Sigmoid colon (tissue), 6 donors: ENCODE measurements at regions not wholly inside any gene's neighbourhood (a gene's known extent, or its start where the extent isn't known, plus 50 kb on each side); places are given as distances from the start of the nearest gene placed in this dataset.

ENCODE experiments used
- DNase-seq: peaks from one replicate; pipeline ENCODE4 v3.0.0-alpha.2; 2019
- H3K27ac ChIP-seq, 4 donors: fragments of 200-600 bp; sonication (generic); one replicate each; pipeline ENCODE4 v1.5.1; 2016 to 2019; ENCODE audit warnings: mild to moderate bottlenecking in 1 of 4
- H3K27me3 ChIP-seq, 3 donors: fragments of 200-600 bp; sonication (generic); one replicate each; pipeline ENCODE4 v1.5.1; 2019; ENCODE audit warnings: mild to moderate bottlenecking in 1 of 3
- H3K36me3 ChIP-seq, 4 donors: fragments of 200-600 bp; sonication (generic); one replicate each; pipeline ENCODE4 v1.5.1; 2016 to 2019
- H3K4me1 ChIP-seq, 4 donors: fragments of 200-600 bp; sonication (generic); one replicate each; pipeline ENCODE4 v1.5.1; 2017 to 2019
- H3K4me3 ChIP-seq, 4 donors: fragments of 200-600 bp; sonication (generic); one replicate each; pipeline ENCODE4 v1.5.1; 2017 to 2019; ENCODE audit warnings: mild to moderate bottlenecking in 2 of 4, moderate library complexity in 1 of 4
- H3K9me3 ChIP-seq, 4 donors: fragments of 200-600 bp in 3 of 4; sonication (generic) in 3 of 4; one replicate each; pipeline versions ENCODE4 v1.5.1 to v1.6.1; 2013 to 2019
- CTCF ChIP-seq, 4 experiments: fragments of 450-650 bp in 3 of 4; fragments of 200-600 bp in 1 of 4; IDR thresholded peaks; one replicate each; pipeline ENCODE4 v1.5.1; 2016 to 2019; ENCODE audit warnings: antibody characterized with exemption in 4 of 4, mild to moderate bottlenecking in 3 of 4, moderate library complexity in 2 of 4
- EP300 ChIP-seq, 4 donors: sonication (generic); formaldehyde crosslinking; IDR thresholded peaks; one replicate each; pipeline ENCODE4 v1.6.1; 2017; ENCODE audit warnings: antibody characterized with exemption in 4 of 4
- POLR2A ChIP-seq, 2 donors: fragments of 450-650 bp; IDR thresholded peaks; one replicate each; pipeline ENCODE4 v1.6.1; 2016; ENCODE audit warnings: antibody characterized with exemption in 2 of 2, mild to moderate bottlenecking in 2 of 2, moderate library complexity in 2 of 2
- POLR2AphosphoS5 ChIP-seq, 4 donors: sonication (generic); formaldehyde crosslinking; IDR thresholded peaks; one replicate each; pipeline ENCODE4 v1.6.1; 2017; ENCODE audit warnings: antibody characterized with exemption in 4 of 4
- WGBS, 2 donors: extraction: QIAGEN DNeasy Blood & Tissue Kit; methylation state at CpG; one replicate each; pipeline ENCODE4 v1.1.7; 2013; 5-methylcytosine and 5-hydroxymethylcytosine counted together
- intact Hi-C: fragments of 100-400 bp; cut with DNase I; formaldehyde crosslinking; loops from one replicate; pipeline ENCODE4 v1.15.1; 2023
- donor health status: healthy with polysubstance abuse.
- donor health status: healthy.

DNA sequence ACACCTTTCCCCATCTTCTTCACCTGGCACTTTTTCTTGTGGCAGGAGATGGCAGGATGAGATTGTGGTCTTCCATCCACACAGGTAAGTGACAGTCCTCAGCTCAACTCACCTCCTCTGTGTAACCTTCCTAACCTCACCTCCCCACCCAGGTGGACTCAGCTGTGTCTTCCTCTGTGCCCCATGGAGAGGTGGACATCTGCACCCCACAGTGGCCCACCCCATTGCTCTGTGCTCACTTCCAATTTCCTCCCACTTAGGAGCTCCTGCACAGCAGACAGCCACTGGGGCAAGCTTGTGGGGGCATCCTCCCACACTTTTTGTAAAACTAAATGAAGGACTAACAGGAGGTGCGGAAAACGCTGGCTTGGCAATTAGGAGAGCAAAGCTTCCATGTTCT lies 61.6 kb downstream of the MSX1 start:
- H3K27me3 ChIP-seq, result no peaks in the 10 kb centered on the region
- no peak overlapping the region for H3K4me3 ChIP-seq
- H3K36me3 ChIP-seq, result no peaks in the 10 kb centered on the region
- no peaks in the 10 kb centered on the region for H3K9me3 ChIP-seq
- H3K4me1 ChIP-seq, result no peaks in the 10 kb centered on the region
- TF ChIP-seq EP300 (IDR thresholded peaks at IDR 0.05) (no peak), POLR2AphosphoS5 (IDR thresholded peaks at IDR 0.05) (no peak), CTCF (IDR thresholded peaks at IDR 0.05) (no peak), POLR2A (IDR thresholded peaks at IDR 0.05) (no peak)
- DNase-seq, result no peak
- WGBS, 2 donors, result 93 to 95% methylated on average over 2 of the region's 2 CpGs
- intact Hi-C loops, result no loop called here
- H3K27ac ChIP-seq, result no peak overlapping the region

- TF ChIP-seq CTCF (IDR thresholded peaks at IDR 0.05), result no peak
- no peak for TF ChIP-seq EP300 (IDR thresholded peaks at IDR 0.05)
- TF ChIP-seq POLR2A (IDR thresholded peaks at IDR 0.05), result no peak
- no peak for TF ChIP-seq POLR2AphosphoS5 (IDR thresholded peaks at IDR 0.05)
- WGBS, 2 donors, result 69 to 80% methylated on average over 2 of the region's 2 CpGs
- Histone ChIP-seq H3K36me3 (no peaks in the 10 kb centered on the region), H3K27me3 (no peaks in the 10 kb centered on the region), H3K27ac (no peak overlapping the region), H3K4me3 (no peak overlapping the region), H3K4me1 (no peaks in the 10 kb centered on the region), H3K9me3 (no peaks in the 10 kb centered on the region)
- intact Hi-C loops, result no loop called here
- DNase-seq, result no peak
These were observed 63.0 kb downstream of the MSX1 start for GRCh38 chr4:4922441-4922840.

- no peaks in the 10 kb centered on the region for H3K9me3 ChIP-seq
- no peak overlapping the region for H3K27ac ChIP-seq
- TF ChIP-seq POLR2A (IDR thresholded peaks at IDR 0.05), result no peak
- TF ChIP-seq EP300 (IDR thresholded peaks at IDR 0.05), result no peak
- no peak for TF ChIP-seq POLR2AphosphoS5 (IDR thresholded peaks at IDR 0.05)
- TF ChIP-seq CTCF (IDR thresholded peaks at IDR 0.05), result no peak
- no peak overlapping the region for H3K4me3 ChIP-seq
- WGBS, 2 donors, result 59 to 63% methylated on average over 1 of the region's 1 CpG
- no peak for DNase-seq
- H3K36me3 ChIP-seq, result no peaks in the 10 kb centered on the region
- no peaks in the 10 kb centered on the region for H3K4me1 ChIP-seq
- intact Hi-C loops, result no loop called here
- H3K27me3 ChIP-seq, result no peaks in the 10 kb centered on the region
These were observed 63.7 kb downstream of the MSX1 start for GRCh38 chr4:4923201-4923600.

- intact Hi-C loops, result no loop called here
These were observed 71.2 kb downstream of the MSX1 start for GRCh38 chr4:4930677-4931076.

DNA sequence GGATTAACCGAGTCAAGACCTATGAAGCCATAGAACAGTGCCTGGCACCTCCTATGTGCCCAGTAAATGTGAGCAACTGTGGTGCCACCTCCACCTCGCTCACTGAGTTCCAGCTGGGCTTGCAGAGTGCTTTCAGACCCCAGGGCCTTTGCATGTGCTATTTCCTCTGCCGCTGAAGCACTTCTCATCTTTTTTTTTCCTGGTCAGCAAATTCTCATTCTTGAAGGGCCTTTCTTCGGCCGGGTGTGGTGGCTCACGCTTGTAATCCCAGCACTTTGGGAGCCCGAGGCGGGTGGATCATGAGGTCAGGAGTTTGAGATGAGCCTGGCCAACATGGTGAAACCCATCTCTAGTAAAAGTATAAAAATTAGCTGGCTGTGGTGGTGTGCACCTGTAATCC lies 76.5 kb downstream of the MSX1 start:
- no peaks in the 10 kb centered on the region for H3K9me3 ChIP-seq
- H3K27me3 ChIP-seq, result no peaks in the 10 kb centered on the region
- intact Hi-C loops, result no loop called here
- 86 to 90% methylated on average over 8 of the region's 8 CpGs for WGBS, 2 donors
- no peak for DNase-seq
- no peak overlapping the region for H3K4me3 ChIP-seq
- no peaks in the 10 kb centered on the region for H3K36me3 ChIP-seq
- H3K4me1 ChIP-seq, result no peaks in the 10 kb centered on the region
- H3K27ac ChIP-seq, result no peak overlapping the region
- TF ChIP-seq POLR2AphosphoS5 (IDR thresholded peaks at IDR 0.05) (no peak), EP300 (IDR thresholded peaks at IDR 0.05) (no peak), CTCF (IDR thresholded peaks at IDR 0.05) (no peak), POLR2A (IDR thresholded peaks at IDR 0.05) (no peak)

More at GRCh38 chr4:4930677-4931076, 71.2 kb downstream of the MSX1 start:
- no peak overlapping the region for H3K4me3 ChIP-seq
- no peaks in the 10 kb centered on the region for H3K9me3 ChIP-seq
- H3K36me3 ChIP-seq, result no peaks in the 10 kb centered on the region
- TF ChIP-seq POLR2AphosphoS5 (IDR thresholded peaks at IDR 0.05) (no peak), EP300 (IDR thresholded peaks at IDR 0.05) (no peak)
- H3K4me1 ChIP-seq, result no peaks in the 10 kb centered on the region
- H3K27me3 ChIP-seq, result no peaks in the 10 kb centered on the region
- whole genome bisulfite sequencing, 2 donors, result 36 to 43% methylated on average over 3 of the region's 3 CpGs
- no peak overlapping the region for H3K27ac ChIP-seq
- no peak for DNase-seq
